ENCODE measurements at regions not wholly inside any gene's neighbourhood (a gene's known extent, or its start where the extent isn't known, plus 50 kb on each side); places are given as distances from the start of the nearest gene placed in this dataset.

DNA sequence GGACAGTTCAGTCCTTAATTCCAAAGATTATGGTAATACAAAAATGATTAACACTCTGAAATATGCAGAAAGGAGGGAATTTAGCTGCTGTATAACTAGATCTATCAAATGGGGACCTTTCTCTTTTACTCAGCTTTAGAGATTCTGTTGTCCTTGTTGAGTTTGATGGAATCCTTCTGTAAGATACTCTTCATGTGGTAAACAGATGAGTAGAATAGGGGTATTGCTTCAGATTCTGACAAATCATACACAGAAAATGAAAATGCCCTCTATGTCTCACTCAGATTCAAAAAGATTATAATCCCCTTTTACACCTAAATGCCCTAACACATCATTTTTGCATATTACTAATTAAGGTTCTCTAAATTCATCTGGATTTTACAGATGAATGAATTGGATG lies 50.7 kb downstream of the ARHGAP35 start:
- DNase-seq, result no peak

DNA sequence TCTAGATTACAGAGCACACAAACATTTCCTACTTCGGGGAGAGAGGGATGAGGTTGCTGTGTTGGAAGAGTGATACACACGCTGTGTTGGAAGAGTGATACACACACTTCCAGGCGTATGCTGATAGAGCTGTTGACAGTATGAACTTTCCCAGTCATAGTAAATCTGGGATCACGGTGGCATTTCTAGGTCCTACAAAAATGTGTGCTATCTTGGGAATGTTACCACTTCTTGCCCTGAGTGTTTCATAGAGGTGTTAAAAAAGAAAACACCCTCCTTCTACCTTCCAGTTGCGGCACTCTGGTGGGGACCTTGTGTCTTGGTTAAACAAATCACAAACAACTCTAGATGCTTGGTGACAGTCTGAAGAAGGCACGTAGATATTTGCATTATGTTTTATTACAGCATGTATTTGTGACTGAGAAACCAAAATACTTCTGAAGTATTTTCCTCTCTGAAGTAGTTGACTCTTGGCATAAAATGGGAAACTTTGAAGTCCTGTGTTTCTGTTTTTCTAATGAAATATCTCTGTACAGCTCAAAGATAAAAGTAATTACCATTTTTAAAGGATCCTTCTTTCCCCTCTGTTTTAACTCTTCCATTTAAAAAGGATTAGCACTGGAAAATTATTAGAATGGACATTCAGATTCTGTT lies 52.5 kb downstream of the ARHGAP35 start:
- DNase-seq, result no peak

DNA sequence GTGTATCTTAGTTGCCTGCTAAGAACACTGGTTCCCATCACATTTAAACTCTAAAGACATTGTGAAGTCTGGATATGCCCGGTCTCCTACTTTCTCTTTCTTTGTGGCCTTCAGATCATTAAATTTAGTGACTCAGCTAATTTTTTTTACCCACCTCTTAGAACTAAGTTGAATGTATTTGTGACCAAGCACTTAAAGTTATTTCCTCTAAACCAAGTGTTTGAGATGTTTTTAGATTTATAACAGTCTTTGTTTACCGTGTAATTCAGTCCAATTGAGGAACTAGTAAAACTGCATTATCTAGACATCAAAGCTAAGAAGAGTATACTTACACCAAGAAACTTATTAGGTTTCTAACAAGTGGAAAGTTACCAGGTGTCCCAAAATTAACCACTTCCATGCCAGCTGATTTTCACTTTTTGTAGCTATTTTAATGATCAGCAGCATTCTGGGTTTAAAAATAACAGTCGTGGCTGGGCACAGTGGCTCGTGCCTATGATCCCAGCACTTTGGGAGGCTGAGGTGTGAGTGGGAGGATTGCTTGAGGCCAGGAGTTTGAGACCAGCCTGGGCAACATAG lies 53.1 kb downstream of the ARHGAP35 start:
- no peak for DNase-seq

DNA sequence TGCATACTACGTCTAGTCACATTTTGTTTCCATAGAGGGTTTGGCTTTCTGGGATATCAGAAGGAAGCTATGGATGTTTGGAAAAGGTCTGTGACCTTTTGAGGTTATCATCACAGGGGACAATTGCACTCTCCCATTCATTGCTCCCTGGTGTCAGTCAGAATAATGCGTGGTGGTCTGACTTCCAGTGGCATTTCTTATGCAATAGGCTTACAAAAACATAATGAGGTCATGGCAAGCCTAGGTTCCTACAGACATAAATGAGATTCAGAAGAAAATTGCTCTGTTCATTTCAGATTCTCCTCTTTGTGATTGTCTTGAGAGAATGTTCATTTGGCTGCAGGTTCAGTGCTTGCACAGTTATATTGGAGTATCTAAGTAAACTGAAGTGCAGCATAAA lies 54.6 kb downstream of the ARHGAP35 start:
- DNase-seq, result no peak

DNA sequence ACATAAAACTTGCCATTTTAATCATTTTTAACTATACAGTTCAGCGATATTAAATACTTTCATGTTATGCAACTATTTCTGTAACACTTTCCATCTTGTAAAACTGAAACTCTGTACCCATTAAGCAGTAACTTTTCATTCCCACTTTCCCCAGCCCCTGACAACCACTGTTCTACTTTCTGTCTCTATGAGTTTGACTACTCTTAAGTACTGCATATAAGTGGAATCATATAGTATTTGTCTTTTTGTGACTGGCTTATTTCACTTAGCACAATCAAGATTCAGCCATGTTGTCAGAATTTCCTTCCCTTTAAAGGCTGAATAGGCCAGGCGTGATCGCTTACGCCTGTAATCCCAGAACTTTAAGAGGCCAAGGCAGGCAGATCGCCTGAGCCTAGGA lies 56.2 kb downstream of the ARHGAP35 start:
- DNase-seq, result no peak

DNA sequence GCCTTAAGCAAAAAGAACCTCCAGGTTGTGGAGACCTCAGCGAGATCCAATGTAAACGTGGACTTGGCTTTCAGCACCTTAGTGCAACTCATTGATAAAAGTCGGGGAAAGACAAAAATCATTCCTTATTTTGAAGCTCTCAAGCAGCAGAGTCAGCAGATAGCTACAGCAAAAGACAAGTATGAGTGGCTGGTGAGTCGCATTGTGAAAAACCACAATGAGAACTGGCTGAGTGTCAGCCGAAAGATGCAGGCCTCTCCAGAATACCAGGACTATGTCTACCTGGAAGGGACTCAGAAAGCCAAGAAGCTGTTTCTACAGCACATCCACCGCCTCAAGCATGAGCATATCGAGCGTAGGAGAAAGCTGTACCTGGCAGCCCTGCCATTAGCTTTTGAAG lies 58.5 kb downstream of the ARHGAP35 start:
- peak; percentile 46 to 59 for DNase-seq

DNA sequence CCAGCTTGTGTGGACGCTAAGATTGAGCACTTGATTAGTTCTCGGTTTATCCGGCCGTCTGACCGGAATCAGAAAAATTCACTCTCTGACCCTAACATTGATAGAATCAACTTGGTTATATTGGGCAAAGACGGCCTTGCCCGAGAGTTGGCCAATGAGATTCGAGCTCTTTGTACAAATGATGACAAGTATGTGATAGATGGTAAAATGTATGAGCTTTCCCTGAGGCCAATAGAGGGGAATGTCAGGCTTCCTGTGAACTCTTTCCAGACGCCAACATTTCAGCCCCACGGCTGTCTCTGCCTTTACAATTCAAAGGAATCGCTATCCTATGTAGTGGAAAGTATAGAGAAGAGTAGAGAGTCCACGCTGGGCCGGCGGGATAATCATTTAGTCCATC lies 59.6 kb downstream of the ARHGAP35 start:
- DNase-seq, result no peak

DNA sequence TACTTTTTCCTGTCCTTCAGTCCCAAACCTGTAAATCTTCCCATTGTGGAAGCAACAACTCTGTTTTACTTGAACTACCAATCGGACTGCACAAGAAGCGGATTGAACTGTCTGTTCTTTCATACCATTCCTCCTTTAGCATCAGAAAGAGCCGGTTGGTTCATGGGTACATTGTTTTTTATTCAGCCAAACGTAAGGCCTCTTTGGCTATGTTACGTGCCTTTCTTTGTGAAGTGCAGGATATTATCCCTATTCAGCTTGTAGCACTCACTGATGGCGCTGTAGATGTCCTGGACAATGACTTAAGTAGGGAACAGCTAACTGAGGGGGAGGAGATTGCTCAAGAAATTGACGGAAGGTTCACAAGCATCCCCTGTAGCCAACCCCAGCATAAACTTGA lies 60.3 kb downstream of the ARHGAP35 start:
- no peak for DNase-seq

DNA sequence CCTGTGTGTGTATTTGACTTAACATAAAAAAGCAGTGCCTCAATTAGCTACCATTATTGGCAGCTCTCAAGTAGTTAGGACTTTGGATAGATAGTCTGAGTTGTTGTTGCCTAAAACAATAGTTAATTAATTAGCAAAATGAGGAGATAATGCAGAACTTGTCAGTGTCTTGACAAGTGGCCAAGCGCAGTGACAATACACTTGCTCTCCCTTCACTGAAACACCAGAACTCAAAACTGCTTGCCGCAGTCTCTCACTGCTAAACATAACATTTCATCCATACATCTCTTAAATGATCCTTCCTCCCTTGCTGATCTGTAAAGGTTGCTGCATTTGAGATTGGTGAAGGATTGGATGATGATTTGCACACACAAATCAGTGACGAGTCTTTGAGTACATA lies 61.7 kb downstream of the ARHGAP35 start:
- no peak for DNase-seq

DNA sequence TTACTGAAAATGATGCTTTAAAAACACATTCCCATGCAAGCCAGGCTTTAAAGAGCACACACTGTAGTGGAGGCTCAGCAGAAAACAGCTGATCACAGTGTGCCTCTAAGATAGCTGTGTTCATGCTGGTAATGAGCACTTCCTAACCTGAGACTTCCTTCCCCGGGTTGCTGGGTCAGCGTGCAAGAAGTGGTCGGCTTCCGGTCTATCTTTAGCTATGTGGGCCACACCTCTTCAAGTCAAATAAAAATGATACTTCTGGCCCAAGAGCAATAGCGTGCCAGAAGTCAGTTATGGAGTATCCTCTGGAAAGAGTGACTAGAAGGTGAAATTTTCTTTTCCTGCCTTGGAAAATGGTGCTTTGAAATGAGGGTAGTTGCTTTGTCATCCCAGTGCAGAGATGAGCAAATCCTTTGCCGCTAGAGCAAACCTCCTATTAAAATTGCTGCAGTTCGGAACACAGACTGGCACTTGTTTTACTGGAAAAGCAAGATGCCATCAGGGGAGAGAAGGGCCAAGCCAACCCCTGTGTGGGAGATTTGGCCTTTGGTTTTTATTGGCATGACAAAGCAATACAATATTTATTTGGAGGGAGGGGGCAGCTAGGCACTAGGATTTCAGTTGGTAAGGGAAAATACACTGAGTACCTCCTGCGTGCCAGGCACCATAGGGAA lies 64.2 kb downstream of the ARHGAP35 start:
- DNase-seq, result peak in 1 of 2 experiments; percentile 27

DNA sequence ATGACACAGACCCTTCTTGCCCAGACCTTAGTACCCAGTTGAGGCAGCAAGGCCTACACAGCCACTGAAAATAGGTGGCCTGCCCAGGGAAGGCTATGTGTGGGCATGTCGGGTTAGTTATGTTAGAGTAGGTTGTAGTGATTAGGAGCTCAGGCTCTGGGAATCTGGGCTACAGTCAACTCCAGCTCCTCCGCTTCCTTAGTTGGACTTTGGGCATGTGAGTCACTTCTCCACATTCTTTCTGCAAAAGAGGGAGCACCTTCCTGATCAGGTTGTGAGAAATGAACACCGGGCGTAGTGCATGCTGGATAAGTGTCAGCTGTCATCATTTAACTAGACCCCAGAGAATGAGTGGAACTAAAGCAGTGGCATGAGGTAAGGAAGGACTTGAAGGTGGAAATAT lies 64.8 kb downstream of the ARHGAP35 start:
- DNase-seq, result no peak

DNA sequence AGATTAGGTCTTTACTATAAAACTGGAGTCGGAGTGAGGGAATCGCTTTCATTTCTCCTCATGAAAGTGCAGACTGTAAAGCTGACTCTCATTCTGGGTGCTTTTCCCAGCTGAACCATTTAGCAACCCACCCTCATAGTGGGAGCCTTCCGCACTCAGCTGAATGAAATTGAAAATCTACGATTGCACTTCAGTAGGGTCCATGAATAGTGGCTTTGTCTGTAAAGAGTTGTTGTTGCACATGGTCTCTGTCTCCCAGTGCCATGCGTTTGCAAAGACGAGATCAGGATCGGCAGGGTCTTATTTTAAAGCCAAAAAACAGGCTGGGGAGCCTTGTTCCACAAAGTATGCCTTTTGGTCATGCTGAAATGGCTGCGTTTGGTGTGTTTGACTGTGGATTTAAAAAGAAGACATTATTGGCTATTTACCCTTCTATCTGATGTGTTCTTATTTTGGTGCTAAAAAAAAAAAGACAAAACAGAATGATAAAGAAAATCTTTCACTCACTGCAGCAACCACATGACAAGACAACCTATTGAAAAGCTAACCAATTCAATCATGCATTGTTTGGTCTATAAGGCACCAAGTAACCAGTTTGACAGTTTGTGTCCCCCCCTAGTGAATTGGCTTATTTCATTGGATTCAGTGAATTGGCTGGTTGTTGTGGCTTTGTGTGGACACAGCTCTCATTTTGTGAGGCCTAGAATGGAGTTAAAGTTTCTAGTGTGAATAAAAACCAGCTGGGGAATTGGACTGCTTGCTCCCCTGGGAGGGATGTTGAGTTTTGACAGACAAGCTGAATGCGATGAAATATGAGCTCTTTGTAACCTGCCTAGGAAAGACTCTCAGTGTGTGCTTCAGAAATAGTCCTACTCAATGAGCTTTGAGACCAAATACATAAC lies 65.6 kb downstream of the ARHGAP35 start:
- no peak for DNase-seq

DNA sequence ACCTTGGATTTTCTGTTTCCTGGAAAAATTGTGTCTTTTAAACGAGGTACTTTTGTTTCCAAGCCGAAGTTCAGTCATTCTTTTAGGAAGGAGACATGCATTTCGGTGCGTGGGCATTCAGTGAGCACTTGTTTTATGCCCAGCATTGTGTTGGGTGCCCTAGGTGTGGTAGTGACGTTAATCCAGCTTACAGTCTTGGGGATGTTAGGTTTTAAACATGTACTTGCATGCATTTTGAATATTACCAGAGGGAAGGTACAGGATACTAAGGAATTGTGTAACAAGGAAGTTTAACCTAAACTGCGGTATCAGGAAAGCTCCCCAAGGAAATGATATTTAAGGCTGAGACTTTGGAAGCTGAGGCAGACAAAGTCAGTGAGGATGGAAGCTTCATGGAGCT lies 66.3 kb downstream of the ARHGAP35 start:
- no peak for DNase-seq

DNA sequence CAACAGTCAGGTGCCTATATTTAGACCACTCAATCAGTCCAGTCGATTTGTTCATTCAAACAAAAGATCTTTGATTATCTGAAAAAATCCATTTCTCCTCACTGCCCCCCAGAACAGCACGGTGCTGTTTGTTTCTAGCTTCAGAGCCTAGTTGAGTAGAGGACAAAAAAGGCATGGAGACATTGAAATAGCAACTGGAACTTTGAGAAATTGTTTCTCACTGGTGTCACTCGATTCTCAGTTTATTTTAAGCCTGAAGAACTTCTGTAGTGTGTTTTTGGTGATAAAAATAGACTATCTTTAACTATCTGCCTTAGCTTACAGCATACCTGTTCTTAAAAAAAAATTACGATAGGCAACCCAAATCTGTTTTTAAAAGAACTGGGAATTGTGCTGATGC lies 67.1 kb downstream of the ARHGAP35 start:
- DNase-seq, result no peak

DNA sequence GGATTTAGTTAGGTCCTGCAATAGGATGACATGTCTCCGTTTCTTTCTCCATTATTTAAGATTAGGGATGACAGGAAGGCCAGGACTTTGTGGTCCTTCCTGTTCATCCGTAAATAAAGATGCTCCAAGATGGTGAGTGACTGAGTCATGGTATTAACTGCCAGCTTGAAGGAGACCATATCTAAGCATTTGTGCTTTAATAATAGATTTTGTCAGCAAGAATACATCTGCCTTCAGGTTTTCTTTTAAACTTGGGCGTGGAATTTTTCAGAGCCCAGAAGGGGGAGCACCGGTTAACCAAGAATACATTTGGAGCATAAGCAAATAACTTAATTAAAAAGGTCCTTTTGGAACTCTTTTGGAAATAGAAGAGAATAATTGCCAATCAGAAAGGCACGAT lies 68.2 kb downstream of the ARHGAP35 start:
- DNase-seq, result no peak

DNA sequence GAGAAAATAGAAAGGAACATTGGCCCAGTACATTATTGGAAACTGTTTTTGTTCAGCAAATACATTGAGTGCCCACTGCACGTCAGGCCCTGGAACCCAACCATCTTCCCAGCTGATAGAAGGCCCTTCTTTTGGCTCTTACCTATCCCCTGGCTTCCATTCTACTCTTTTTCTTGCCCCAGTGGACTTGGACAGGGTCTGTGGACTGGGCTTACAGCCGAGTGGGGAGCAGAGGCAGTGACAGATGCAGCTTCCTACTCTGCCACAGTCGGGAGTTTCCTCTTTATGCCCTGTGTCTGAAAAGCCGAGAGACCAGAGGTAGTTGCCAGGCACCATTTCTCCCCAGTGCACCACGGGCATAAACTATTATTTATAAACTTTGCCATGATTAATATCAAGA lies 70.4 kb downstream of the ARHGAP35 start:
- DNase-seq, result no peak

DNA sequence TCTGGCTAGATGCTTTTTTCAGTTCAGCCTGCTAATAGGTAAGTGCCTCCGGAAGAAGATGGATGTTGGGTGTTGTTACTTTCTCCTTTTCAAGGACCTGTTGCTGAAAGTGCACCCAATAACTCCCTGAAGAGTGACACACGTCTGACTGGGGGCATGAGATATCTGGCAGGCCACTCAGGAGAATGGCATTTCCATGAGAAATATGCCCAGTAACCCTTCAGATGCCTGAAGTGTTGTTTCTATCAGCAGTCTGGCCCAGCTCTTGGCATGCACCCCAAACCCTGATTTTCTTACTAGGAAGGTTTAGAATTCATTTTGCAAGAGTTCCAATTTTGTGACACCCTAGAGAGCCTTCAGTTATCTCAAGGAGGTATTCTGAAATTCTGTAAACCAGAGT lies 71.5 kb downstream of the ARHGAP35 start:
- no peak for DNase-seq

DNA sequence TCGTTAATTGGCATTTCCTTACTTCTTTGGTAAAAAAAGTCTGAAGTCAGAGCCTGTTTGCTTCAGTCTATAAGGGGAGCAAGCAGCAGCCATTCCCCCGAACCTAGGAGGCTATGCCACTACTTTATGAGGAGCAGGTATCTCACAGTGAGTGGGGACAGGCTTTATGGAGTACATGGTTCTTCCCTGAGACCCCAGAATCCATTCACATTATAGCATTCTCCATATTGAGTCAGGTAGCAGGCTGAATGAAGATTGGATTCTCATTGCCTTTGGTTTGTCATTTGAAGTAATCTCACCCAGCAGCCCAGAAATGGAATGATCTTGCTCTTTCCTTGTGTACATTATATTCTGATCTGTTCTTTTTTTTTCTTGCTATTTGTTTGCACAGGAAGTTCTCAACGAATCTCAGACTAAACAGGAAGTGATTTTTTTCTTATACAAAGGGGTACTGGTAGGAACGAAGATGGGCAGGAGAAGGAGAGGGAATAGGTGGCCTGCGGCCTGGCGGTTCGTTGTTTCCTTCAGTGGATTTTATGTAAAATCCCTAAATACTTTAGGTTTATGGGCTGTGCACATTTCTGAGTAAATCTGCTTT lies 74.4 kb downstream of the ARHGAP35 start:
- DNase-seq, result no peak

DNA sequence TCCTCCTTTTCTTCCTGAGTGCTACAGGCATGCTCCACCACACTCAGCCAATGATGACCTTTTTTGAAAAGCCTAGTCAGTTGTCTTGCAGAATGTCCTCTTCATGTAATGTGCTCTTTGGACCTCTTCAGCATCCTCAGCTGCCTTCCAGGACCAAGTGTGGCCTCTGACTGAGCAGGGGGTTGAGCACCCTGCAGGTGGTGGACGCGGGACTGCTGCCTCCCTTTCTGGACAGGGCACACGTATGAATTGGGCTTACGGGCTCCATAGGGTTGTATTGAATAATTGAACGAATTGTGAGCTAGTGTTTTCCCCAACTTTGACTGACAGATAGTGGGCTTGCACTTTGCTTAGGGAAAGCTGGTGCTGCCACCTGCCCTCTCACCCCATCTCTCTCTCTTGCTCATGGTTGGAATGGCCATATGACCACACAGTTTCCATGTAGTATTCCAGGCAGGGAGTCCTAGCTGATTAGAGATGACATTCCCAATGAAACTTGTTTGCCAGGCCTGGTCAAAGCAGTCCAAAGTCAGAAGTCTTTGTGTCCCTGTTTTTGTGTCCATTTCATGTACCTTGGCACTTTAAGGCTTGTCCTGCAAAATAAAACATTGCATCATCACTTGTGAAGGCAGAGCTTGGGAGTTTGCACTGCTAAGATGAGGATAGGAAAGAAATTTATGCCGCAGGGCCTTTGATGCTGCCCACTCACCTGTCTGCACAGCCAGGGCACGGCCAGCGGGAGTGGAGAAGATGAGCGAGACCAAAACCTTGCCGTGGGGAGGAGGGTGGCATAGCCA lies 76.3 kb upstream of the NPAS1 start:
- no peak for DNase-seq

DNA sequence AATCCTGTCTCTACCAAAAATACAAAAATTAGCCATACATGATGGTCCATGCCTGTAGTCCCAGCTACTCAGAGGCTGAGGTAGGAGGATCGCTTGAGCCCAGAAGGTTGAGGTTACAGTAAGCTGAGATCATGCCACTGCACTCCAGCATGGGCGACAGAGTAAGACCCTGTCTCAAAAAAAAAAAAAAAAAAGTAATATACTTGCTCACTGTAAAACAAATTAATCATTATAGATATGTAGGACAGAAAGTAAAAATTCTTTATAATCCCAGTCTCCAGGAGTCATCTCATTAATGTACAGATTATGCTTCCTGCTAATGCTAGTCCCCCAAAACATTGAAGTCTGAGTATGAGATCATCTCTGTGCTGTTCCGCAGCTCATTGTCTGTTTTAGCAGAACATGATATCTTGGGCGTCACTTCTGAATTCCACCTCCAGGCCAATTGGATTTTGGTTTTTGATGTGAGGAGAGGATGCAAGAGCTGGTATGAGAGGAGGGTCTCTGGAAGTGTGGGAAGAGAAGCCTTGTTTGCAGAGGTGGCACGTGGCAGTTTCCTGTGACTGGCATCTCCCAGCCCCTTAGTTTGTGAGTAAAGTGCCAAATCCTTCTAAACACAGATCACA lies 75.4 kb upstream of the NPAS1 start:
- DNase-seq, result no peak

DNA sequence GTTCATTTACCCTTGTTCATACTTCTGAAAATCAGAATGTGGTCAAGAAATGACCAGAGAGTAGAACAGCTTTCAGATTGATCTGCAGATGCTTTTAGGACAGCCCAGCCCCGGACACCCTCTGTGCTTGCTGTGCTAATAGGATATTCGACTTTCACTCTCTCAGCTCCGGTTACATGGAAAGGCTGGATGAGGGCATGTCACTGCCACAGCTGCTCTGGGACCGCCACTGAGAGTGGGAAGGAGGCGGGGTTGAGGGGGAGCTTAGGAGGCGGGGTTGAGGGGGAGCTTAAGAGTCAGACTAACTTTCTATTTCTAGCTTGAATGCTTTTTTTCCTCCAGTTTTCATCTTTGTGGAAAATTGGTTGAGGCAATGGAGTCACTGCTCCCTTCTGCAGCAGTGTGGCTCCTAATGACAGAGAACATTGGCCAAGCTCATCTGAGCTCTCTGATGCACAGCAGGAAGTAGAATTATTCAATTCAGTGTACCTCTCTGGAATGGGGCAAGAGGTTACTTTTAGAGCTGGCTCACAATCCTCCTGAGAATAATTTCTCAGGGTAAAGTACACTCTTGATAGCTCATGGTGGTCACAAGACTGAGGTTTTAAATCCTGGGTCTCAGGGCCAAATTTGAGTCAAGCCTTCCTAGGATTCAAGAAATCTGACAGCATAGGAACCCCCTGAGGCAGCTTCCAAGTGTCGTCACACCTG lies 74.6 kb upstream of the NPAS1 start:
- DNase-seq, result no peak
